Adrenal gland (tissue), 9 donors: ENCODE measurements at regions not wholly inside any gene's neighbourhood (a gene's known extent, or its start where the extent isn't known, plus 50 kb on each side); places are given as distances from the start of the nearest gene placed in this dataset.

Source experiments
- DNase-seq, 7 donors: peaks; one replicate each; pipeline ENCODE4 v3.0.0-alpha.2; 2019 to 2020
- H3K27ac ChIP-seq, 5 donors: fragments of 200-600 bp; sonication (generic) in 4 of 5; 1 replicate in 3 of 5; 2 replicates in 2 of 5; pipeline versions ENCODE4 v1.5.1 to v1.8.0; 2016 to 2020; ENCODE audit warnings: mild to moderate bottlenecking in 1 of 5
- H3K27me3 ChIP-seq: fragments of 200-600 bp; 2 replicates; pipeline ENCODE4 v1.8.0; 2021
- H3K36me3 ChIP-seq, 2 donors: fragments of 200-600 bp; replicated peaks in 1 of 2; 1 replicate in 1 of 2; 2 replicates in 1 of 2; pipeline versions ENCODE4 v1.5.1 to v1.8.0; 2018 to 2022
- H3K4me1 ChIP-seq, 2 donors: fragments of 200-600 bp; replicated peaks in 1 of 2; 1 replicate in 1 of 2; 2 replicates in 1 of 2; pipeline versions ENCODE4 v1.5.1 to v1.8.0; 2018 to 2021
- H3K4me3 ChIP-seq, 4 donors: fragments of 200-600 bp; sonication (generic) in 3 of 4; one replicate each; pipeline ENCODE4 v1.5.1; 2016 to 2018
- H3K9me3 ChIP-seq, 3 donors: fragments of 200-600 bp; sonication (generic) in 1 of 3; replicated peaks in 1 of 3; 1 replicate in 2 of 3; 2 replicates in 1 of 3; pipeline versions ENCODE4 v1.5.1 to v1.8.0; 2016 to 2021
- CTCF ChIP-seq, 6 experiments: fragments of 450-650 bp in 4 of 6; fragments of 200-600 bp in 2 of 6; sonication (generic) in 1 of 6; IDR thresholded peaks; 1 replicate in 5 of 6; 2 replicates in 1 of 6; pipeline versions ENCODE4 v1.5.1 to v1.8.0; 2016 to 2021; ENCODE audit warnings: antibody characterized with exemption in 6 of 6, mild to moderate bottlenecking in 2 of 6, moderate library complexity in 1 of 6
- POLR2A ChIP-seq, 2 donors: fragments of 450-650 bp; IDR thresholded peaks; one replicate each; pipeline ENCODE4 v1.6.1; 2017; ENCODE audit warnings: antibody characterized with exemption in 2 of 2, mild to moderate bottlenecking in 2 of 2, moderate library complexity in 1 of 2
- WGBS, 4 donors: extraction: QIAGEN DNeasy Blood & Tissue Kit in 2 of 4; methylation state at CpG; one replicate each; pipeline versions ENCODE4 v1.1.5 to v1.1.7; 2013 to 2017; 5-methylcytosine and 5-hydroxymethylcytosine counted together
- intact Hi-C, 2 donors: fragments of 100-400 bp; cut with DNase I; formaldehyde crosslinking; loops; one replicate each; pipeline versions ENCODE4 v1.14.1 to v1.15.0; 2022 to 2023
- donor health status: healthy with polysubstance abuse.
- donor health status: Bipolar disorder and iron deficiency.
- donor health status: DM: yes; HTN: yes; CAD: no.
- donor health status: DM: no; HTN: no; CAD: no.
- donor health status: DM: no; HTN: no; CAD: no.

- TF ChIP-seq POLR2A (IDR thresholded peaks at IDR 0.05) (no peak), CTCF (IDR thresholded peaks at IDR 0.05) (no peak)
- Histone ChIP-seq H3K36me3 (no peaks in the 10 kb centered on the region), H3K4me3 (no peak overlapping the region), H3K27ac (no peak overlapping the region), H3K4me1 (no peaks in the 10 kb centered on the region), H3K27me3 (no peaks in the 10 kb centered on the region), H3K9me3 (peaks cover 0 to 5% (median 0%) of the 10 kb centered on the region in 3 donors)
- DNase-seq: no peak
- 49 to 60% (median 56%) methylated on average over 6 of the region's 6 CpGs for WGBS, 4 donors
- intact Hi-C loops: no loop called here
Measured at GRCh38 chr4:29320947-29321620, 1399.1 kb upstream of the PCDH7 start.

- no peak for DNase-seq
- no peaks in the 10 kb centered on the region for H3K27me3 ChIP-seq
- TF ChIP-seq POLR2A (IDR thresholded peaks at IDR 0.05) (no peak), CTCF (IDR thresholded peaks at IDR 0.05) (no peak)
- H3K36me3 ChIP-seq: no peaks in the 10 kb centered on the region
- H3K4me1 ChIP-seq: no peaks in the 10 kb centered on the region
- no peak overlapping the region for H3K27ac ChIP-seq
- no peaks in the 10 kb centered on the region for H3K9me3 ChIP-seq
- H3K4me3 ChIP-seq: no peak overlapping the region
- intact Hi-C loops: no loop called here
- WGBS, 4 donors: 51 to 76% (median 70%) methylated on average over 2 of the region's 2 CpGs
Measured at GRCh38 chr4:29326004-29326403, 1394.2 kb upstream of the PCDH7 start.

GRCh38 chr4:29326816-29327215 is 1393.4 kb upstream of the PCDH7 start:
- Histone ChIP-seq H3K27me3 (no peaks in the 10 kb centered on the region), H3K27ac (no peak overlapping the region), H3K9me3 (no peaks in the 10 kb centered on the region), H3K4me3 (no peak overlapping the region), H3K4me1 (no peaks in the 10 kb centered on the region), H3K36me3 (no peaks in the 10 kb centered on the region)
- TF ChIP-seq POLR2A (IDR thresholded peaks at IDR 0.05) (no peak), CTCF (IDR thresholded peaks at IDR 0.05) (no peak)
- intact Hi-C loops: no loop called here
- no peak for DNase-seq
- 54 to 67% (median 59%) methylated on average over 2 of the region's 2 CpGs for WGBS, 4 donors

- H3K27me3 ChIP-seq: no peaks in the 10 kb centered on the region
- no peaks in the 10 kb centered on the region for H3K9me3 ChIP-seq
- 19 to 26% (median 24%) methylated on average over 1 of the region's 1 CpG for WGBS, 4 donors
- no peak overlapping the region for H3K27ac ChIP-seq
- TF ChIP-seq POLR2A (IDR thresholded peaks at IDR 0.05): no peak
- TF ChIP-seq CTCF (IDR thresholded peaks at IDR 0.05): no peak
- no peaks in the 10 kb centered on the region for H3K4me1 ChIP-seq
- no peak for DNase-seq
- H3K36me3 ChIP-seq: no peaks in the 10 kb centered on the region
- no peak overlapping the region for H3K4me3 ChIP-seq
- intact Hi-C loops: no loop called here
Measured at GRCh38 chr4:29336861-29337260, 1383.3 kb upstream of the PCDH7 start.
